Neural crest cell (in vitro differentiated cells): ENCODE measurements at regions not wholly inside any gene's neighbourhood (a gene's known extent, or its start where the extent isn't known, plus 50 kb on each side); places are given as distances from the start of the nearest gene placed in this dataset.
"Not testable (repeated sequence)": the region's sequence is repeated elsewhere in the genome, so short reads cannot be mapped to it uniquely, and the experiment has no call there.

Source experiments
- DNase-seq: peaks from one replicate; pipeline ENCODE4 v3.0.0; 2021; ENCODE audit warnings: low read depth, mixed read lengths, low spot score
- H3K27ac Mint-ChIP-seq: one replicate; pipeline ENCODE4 v1.8.0; 2021; ENCODE audit warnings: mild to moderate bottlenecking, mixed read lengths; ENCODE audit not compliant: unreplicated experiment
- H3K27me3 Mint-ChIP-seq: 2 replicates; pipeline ENCODE4 v1.8.0; 2021; ENCODE audit warnings: low read depth, mild to moderate bottlenecking, mixed read lengths
- H3K36me3 Mint-ChIP-seq: 2 replicates; pipeline ENCODE4 v1.8.0; 2021; ENCODE audit warnings: low read depth, mild to moderate bottlenecking, mixed read lengths
- H3K4me1 Mint-ChIP-seq: 2 replicates; pipeline ENCODE4 v1.8.0; 2021; ENCODE audit warnings: mixed read lengths
- H3K4me3 Mint-ChIP-seq: one replicate; pipeline ENCODE4 v1.8.0; 2021; ENCODE audit warnings: mild to moderate bottlenecking, mixed read lengths
- H3K9me3 Mint-ChIP-seq: 2 replicates; pipeline ENCODE4 v1.8.0; 2021; ENCODE audit warnings: mixed read lengths
- CTCF ChIP-seq: fragments of 200-600 bp; sonication (generic); conservative IDR thresholded peaks from 2 replicates; pipeline ENCODE4 v1.5.0; 2021; ENCODE audit warnings: antibody characterized with exemption, mild to moderate bottlenecking

- Mint-ChIP-seq H3K4me3 (no peak overlapping the region), H3K27ac (no peak overlapping the region), H3K27me3 (no peaks in the 10 kb centered on the region), H3K4me1 (no peaks in the 10 kb centered on the region), H3K9me3 (peaks cover 3% of the 10 kb centered on the region), H3K36me3 (no peaks in the 10 kb centered on the region)
- TF ChIP-seq CTCF, result no peak
- DNase-seq, result no peak
Measured at GRCh38 chr4:141560056-141560455, 76.3 kb upstream of the IL15 start.

- no peaks in the 10 kb centered on the region for H3K4me1 Mint-ChIP-seq
- H3K27me3 Mint-ChIP-seq, result no peaks in the 10 kb centered on the region
- H3K36me3 Mint-ChIP-seq, result no peaks in the 10 kb centered on the region
- no peak for TF ChIP-seq CTCF
- H3K9me3 Mint-ChIP-seq, result peaks cover 3% of the 10 kb centered on the region
- no peak overlapping the region for H3K27ac Mint-ChIP-seq
- no peak overlapping the region for H3K4me3 Mint-ChIP-seq
- no peak for DNase-seq
Measured at GRCh38 chr4:141562649-141563048, 73.7 kb upstream of the IL15 start.

- TF ChIP-seq CTCF, result no peak
- no peak overlapping the region for H3K27ac Mint-ChIP-seq
- H3K9me3 Mint-ChIP-seq, result peaks cover 3% of the 10 kb centered on the region
- H3K4me1 Mint-ChIP-seq, result no peaks in the 10 kb centered on the region
- DNase-seq, result no peak
- H3K4me3 Mint-ChIP-seq, result no peak overlapping the region
- H3K36me3 Mint-ChIP-seq, result no peaks in the 10 kb centered on the region
- no peaks in the 10 kb centered on the region for H3K27me3 Mint-ChIP-seq
Measured at GRCh38 chr4:141563723-141564122, 72.7 kb upstream of the IL15 start.

GRCh38 chr4:141564961-141565360, 71.4 kb upstream of the IL15 start:
- H3K27me3 Mint-ChIP-seq, H3K9me3 Mint-ChIP-seq, H3K4me1 Mint-ChIP-seq, DNase-seq, H3K36me3 Mint-ChIP-seq, H3K4me3 Mint-ChIP-seq, H3K27ac Mint-ChIP-seq: not testable (repeated sequence)

GRCh38 chr4:141565379-141566089, 70.8 kb upstream of the IL15 start:
- no peak overlapping the region for H3K4me3 Mint-ChIP-seq
- no peaks in the 10 kb centered on the region for H3K27me3 Mint-ChIP-seq
- H3K4me1 Mint-ChIP-seq, result no peaks in the 10 kb centered on the region
- peaks cover 3% of the 10 kb centered on the region for H3K9me3 Mint-ChIP-seq
- H3K36me3 Mint-ChIP-seq, result no peaks in the 10 kb centered on the region
- TF ChIP-seq CTCF, result no peak
- no peak overlapping the region for H3K27ac Mint-ChIP-seq
- no peak for DNase-seq

- Mint-ChIP-seq H3K27me3 (no peaks in the 10 kb centered on the region), H3K4me3 (no peak overlapping the region), H3K4me1 (no peaks in the 10 kb centered on the region), H3K27ac (no peak overlapping the region), H3K9me3 (no peaks in the 10 kb centered on the region), H3K36me3 (no peaks in the 10 kb centered on the region)
- no peak for DNase-seq
- TF ChIP-seq CTCF, result no peak
Measured at GRCh38 chr4:141567326-141567915, 69.0 kb upstream of the IL15 start.
